HCT116 (cell line): ENCODE measurements at regions not wholly inside any gene's neighbourhood (a gene's known extent, or its start where the extent isn't known, plus 50 kb on each side); places are given as distances from the start of the nearest gene placed in this dataset.

Source experiments
- ATAC-seq: fragments of 200-7000 bp; cut with Tn5 transposase; 2 replicates; pipeline ENCODE4 v1.9.1; 2020; ENCODE audit warnings: mild to moderate bottlenecking, moderate library complexity
- BruUV-seq: library from RNA; stranded (reverse); fragments of 400-500 nt; replicated peaks from 2 replicates; lab custom pipeline; 2021; lab: Mats Ljungman, UMichigan
- CTCF ChIA-PET: fragments of 300-600 bp; sonication (Branson Sonifier 250); formaldehyde crosslinking; loops from one replicate; lab custom pipeline; 2021; ENCODE audit warnings: antibody characterized with exemption; lab: Charles Lee
- POLR2A ChIA-PET: fragments of 300-600, 350-600 bp; sonication (Branson Sonifier 250); formaldehyde crosslinking; loops from one replicate; lab custom pipeline; 2021; ENCODE audit warnings: antibody characterized with exemption; lab: Charles Lee
- RAD21 ChIA-PET, 2 experiments: fragments of 300-600 bp; sonication (Branson Sonifier 250); formaldehyde crosslinking; loops; one replicate each; lab custom pipeline; 2023; ENCODE audit warnings: low total read pairs in 2 of 2; ENCODE audit not compliant: uncharacterized antibody in 2 of 2, unreplicated experiment in 2 of 2, low non-redundant PET in 1 of 2; lab: Charles Lee
- DNase-seq: peaks from one replicate; pipeline ENCODE4 v3.0.0-alpha.2; 2010; ENCODE audit warnings: low read depth, low spot score
- H2AFZ ChIP-seq: fragments of 200-600 bp; shearing (Covaris generic), sonication (generic); 2 replicates; pipeline ENCODE4 v1.6.1; 2017; ENCODE audit warnings: low read depth, mixed run types, mixed read lengths, antibody characterized with exemption, low read length; ENCODE audit not compliant: poor library complexity, severe bottlenecking
- H3K27ac ChIP-seq: 2 replicates; pipeline ENCODE4 v1.5.1; 2012; ENCODE audit warnings: low read depth, low read length
- H3K27me3 ChIP-seq: fragments of 200-600 bp; sonication (generic); 2 replicates; pipeline ENCODE4 v1.6.1; 2016; ENCODE audit warnings: mixed run types, low read length, mixed read lengths; ENCODE audit not compliant: insufficient read depth
- H3K36me3 ChIP-seq, 2 experiments: fragments of 200-500 bp in 1 of 2; fragments of 200-600 bp in 1 of 2; sonication (Bioruptor generic) in 1 of 2; sonication (generic) in 1 of 2; 2 replicates each; pipeline versions ENCODE4 v1.5.1 to v1.6.1; 2014 to 2016; ENCODE audit warnings: low read length in 2 of 2, inconsistent platforms in 1 of 2, mixed read lengths in 1 of 2, mixed run types in 1 of 2; ENCODE audit not compliant: insufficient read depth in 2 of 2, control insufficient read depth in 1 of 2
- H3K4me1 ChIP-seq, 2 experiments: fragments of 200-600 bp in 1 of 2; sonication (generic) in 1 of 2; 2 replicates each; pipeline versions ENCODE4 v1.5.1 to v1.6.1; 2012 to 2017; ENCODE audit warnings: low read length in 2 of 2, inconsistent platforms in 1 of 2, mild to moderate bottlenecking in 1 of 2, mixed read lengths in 1 of 2, mixed run types in 1 of 2, moderate library complexity in 1 of 2; ENCODE audit not compliant: insufficient read depth in 2 of 2, control insufficient read depth in 1 of 2
- H3K4me2 ChIP-seq: fragments of 200-600 bp; sonication (generic); 2 replicates; pipeline ENCODE4 v1.6.1; 2017; ENCODE audit warnings: mixed run types, low read length, mixed read lengths
- H3K4me3 ChIP-seq, 2 experiments: fragments of 200-600 bp in 1 of 2; sonication (generic) in 1 of 2; replicated peaks in 1 of 2; 2 replicates each; pipeline ENCODE4 v1.5.1; 2011 to 2016; ENCODE audit warnings: low read length in 2 of 2, control low read depth in 1 of 2, low read depth in 1 of 2, mild to moderate bottlenecking in 1 of 2, mixed read lengths in 1 of 2, mixed run types in 1 of 2
- H3K79me2 ChIP-seq: fragments of 200-600 bp; sonication (generic); 2 replicates; pipeline ENCODE4 v1.6.1; 2017; ENCODE audit warnings: mild to moderate bottlenecking, mixed run types, low read length, moderate library complexity, mixed read lengths; ENCODE audit not compliant: insufficient read depth
- H3K9ac ChIP-seq: fragments of 200-600 bp; sonication (generic); 2 replicates; pipeline ENCODE4 v1.6.1; 2016; ENCODE audit warnings: low read length, mixed read lengths
- H3K9me2 ChIP-seq: fragments of 200-600 bp; sonication (generic), shearing (Covaris generic); 2 replicates; pipeline ENCODE4 v1.6.1; 2017; ENCODE audit warnings: mixed run types, mild to moderate bottlenecking, moderate library complexity; ENCODE audit not compliant: insufficient read depth
- H3K9me3 ChIP-seq, 2 experiments: fragments of 200-500 bp in 1 of 2; fragments of 200-600 bp in 1 of 2; sonication (Bioruptor generic) in 1 of 2; sonication (generic) in 1 of 2; 2 replicates each; pipeline ENCODE4 v1.6.1; 2014 to 2017; ENCODE audit warnings: low read length in 2 of 2, mixed read lengths in 2 of 2, inconsistent platforms in 1 of 2, low read depth in 1 of 2, mild to moderate bottlenecking in 1 of 2, mixed run types in 1 of 2, moderate library complexity in 1 of 2; ENCODE audit not compliant: control insufficient read depth in 1 of 2, insufficient read depth in 1 of 2
- H4K20me1 ChIP-seq: fragments of 200-600 bp; sonication (generic), shearing (Covaris generic); 2 replicates; pipeline ENCODE4 v1.6.1; 2017; ENCODE audit warnings: mixed run types, mild to moderate bottlenecking, moderate library complexity; ENCODE audit not compliant: insufficient read depth
- CTCF ChIP-seq, 3 experiments: fragments of 200-600 bp in 1 of 3; sonication (generic) in 1 of 3; IDR thresholded peaks in 2 of 3; conservative IDR thresholded peaks in 1 of 3; 2 replicates each; pipeline ENCODE4 v1.5.1; 2012 to 2017; ENCODE audit warnings: low read depth in 2 of 3, low read length in 2 of 3, antibody characterized with exemption in 1 of 3, borderline replicate concordance in 1 of 3, control low read depth in 1 of 3, mild to moderate bottlenecking in 1 of 3, mixed read lengths in 1 of 3, mixed run types in 1 of 3, moderate library complexity in 1 of 3; ENCODE audit not compliant: insufficient read depth in 1 of 3
- ELF1 ChIP-seq: IDR thresholded peaks from 2 replicates; pipeline ENCODE4 v1.6.1; 2012; ENCODE audit warnings: low read depth, borderline replicate concordance
- EZH2 ChIP-seq: fragments of 200-600 bp; sonication (generic); IDR thresholded peaks from 2 replicates; pipeline ENCODE4 v1.6.1; 2017; ENCODE audit warnings: antibody characterized with exemption, mixed run types
- FOSL1 ChIP-seq: IDR thresholded peaks from 2 replicates; pipeline ENCODE4 v1.6.1; 2012; ENCODE audit warnings: low read depth
- JUND ChIP-seq: IDR thresholded peaks from 2 replicates; pipeline ENCODE4 v1.6.1; 2012
- POLR2A ChIP-seq: IDR thresholded peaks from 2 replicates; pipeline ENCODE4 v1.7.0; 2011; ENCODE audit warnings: borderline replicate concordance; ENCODE audit not compliant: insufficient read depth, insufficient read length; ENCODE audit errors: extremely low read depth
- POLR2AphosphoS5 ChIP-seq: IDR thresholded peaks from 2 replicates; pipeline ENCODE4 v1.6.1; 2011; ENCODE audit warnings: mild to moderate bottlenecking, low read depth, low read length, moderate library complexity
- RAD21 ChIP-seq: IDR thresholded peaks from 2 replicates; pipeline ENCODE4 v1.6.1; 2012; ENCODE audit warnings: low read depth, mild to moderate bottlenecking
- REST ChIP-seq: IDR thresholded peaks from 2 replicates; pipeline ENCODE4 v1.6.1; 2012; ENCODE audit warnings: low read depth
- SIN3A ChIP-seq: IDR thresholded peaks from 2 replicates; pipeline ENCODE4 v1.6.1; 2012; ENCODE audit warnings: low read depth
- SRF ChIP-seq: IDR thresholded peaks from 2 replicates; pipeline ENCODE4 v1.6.1; 2012; ENCODE audit warnings: low read depth
- TCF7L2 ChIP-seq: IDR thresholded peaks from 2 replicates; pipeline ENCODE4 v1.7.0; 2011; ENCODE audit warnings: borderline replicate concordance, inconsistent platforms; ENCODE audit not compliant: insufficient read depth, insufficient read length; ENCODE audit errors: extremely low read depth
- YY1 ChIP-seq: IDR thresholded peaks from 2 replicates; pipeline ENCODE4 v1.6.1; 2011; ENCODE audit warnings: low read length, low read depth, moderate library complexity, mild to moderate bottlenecking; ENCODE audit not compliant: insufficient replicate concordance; ENCODE audit errors: extremely low read depth
- ZBTB33 ChIP-seq: IDR thresholded peaks from 2 replicates; pipeline ENCODE4 v1.6.1; 2011; ENCODE audit warnings: mild to moderate bottlenecking, low read length, moderate library complexity; ENCODE audit not compliant: insufficient replicate concordance; ENCODE audit errors: extremely low read depth
- ZFX ChIP-seq: fragments of 450-650 bp; IDR thresholded peaks from 2 replicates; pipeline ENCODE4 v1.6.1; 2017
- ZNF274 ChIP-seq: fragments of 200-500 bp; sonication (Bioruptor generic); IDR thresholded peaks from 2 replicates; pipeline ENCODE4 v1.6.1; 2014; ENCODE audit warnings: mild to moderate bottlenecking, low read depth, low read length, inconsistent platforms
- intact Hi-C: fragments of 100-400 bp; cut with micrococcal nuclease; formaldehyde crosslinking; loops from 2 replicates; pipeline ENCODE4 v1.10.0; 2022
- TF ChIP-seq, protein P1 (sequence below): IDR thresholded peaks from 2 replicates; pipeline ENCODE4 v1.6.1; 2012

DNA sequence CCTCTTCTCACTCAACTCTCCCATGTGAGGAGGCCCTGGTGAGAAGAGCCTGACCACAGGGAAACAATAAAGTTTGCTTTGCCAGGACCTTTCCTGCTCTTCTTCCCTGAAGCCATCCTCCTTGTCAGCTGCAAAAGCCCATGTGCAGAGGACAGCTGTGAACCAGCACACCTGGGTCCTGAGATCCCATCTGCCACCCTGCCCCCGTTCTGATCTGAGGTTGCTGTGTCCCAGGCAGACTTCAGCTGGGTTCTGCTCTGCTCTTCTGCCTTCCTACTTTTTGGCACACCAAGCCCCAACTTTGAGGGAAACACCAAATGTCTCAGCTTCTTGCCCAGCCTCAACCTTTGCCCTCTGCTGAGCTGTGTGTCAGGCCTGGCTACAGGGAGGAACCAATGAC lies 595.1 kb upstream of the ARPP21 start:
- ATAC-seq, result no peak
- H3K27me3 ChIP-seq, result no peaks in the 10 kb centered on the region
- peaks cover 0 to 7% of the 10 kb centered on the region in 2 experiments; a peak in 2 of 4 replicates for H3K9me3 ChIP-seq
- no peak overlapping the region for H2AFZ ChIP-seq
- no peaks in the 10 kb centered on the region for H3K9me2 ChIP-seq
- no peaks in the 10 kb centered on the region for H3K4me1 ChIP-seq
- DNase-seq, result no peak
- BruUV-seq, result no TSS peak
- H3K27ac ChIP-seq, result no peak overlapping the region
- no peak overlapping the region for H3K4me2 ChIP-seq
- no peak overlapping the region for H3K9ac ChIP-seq
- RAD21 ChIA-PET, result no interaction called here
- H3K36me3 ChIP-seq, result no peaks in the 10 kb centered on the region
- H3K4me3 ChIP-seq, result no peak overlapping the region
- CTCF ChIA-PET, result no interaction called here
- H4K20me1 ChIP-seq, result no peaks in the 10 kb centered on the region
- no peaks in the 10 kb centered on the region for H3K79me2 ChIP-seq
- POLR2A ChIA-PET, result no interaction called here
- intact Hi-C loops, result no loop called here
- TF ChIP-seq RAD21, result no peak
- no peak for TF ChIP-seq YY1
- no peak for TF ChIP-seq TCF7L2
- TF ChIP-seq POLR2A, result no peak
- no peak for TF ChIP-seq POLR2AphosphoS5
- no peak for TF ChIP-seq SRF
- TF ChIP-seq ZFX, result no peak
- no peak for TF ChIP-seq CTCF (IDR thresholded peaks at IDR 0.05 in 2 of 3, conservative IDR thresholded peaks at IDR 0.05 in 1 of 3; ENCODE audit: borderline replicate concordance in 1 of 3, insufficient read depth in 1 of 3, low read depth in 2 of 3, low read length in 2 of 3)
- TF ChIP-seq ZNF274, result no peak
- no peak for TF ChIP-seq REST
- TF ChIP-seq, protein P1, sequence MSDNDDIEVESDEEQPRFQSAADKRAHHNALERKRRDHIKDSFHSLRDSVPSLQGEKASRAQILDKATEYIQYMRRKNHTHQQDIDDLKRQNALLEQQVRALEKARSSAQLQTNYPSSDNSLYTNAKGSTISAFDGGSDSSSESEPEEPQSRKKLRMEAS, result no peak
- TF ChIP-seq JUND, result no peak
- TF ChIP-seq FOSL1, result no peak
- no peak for TF ChIP-seq SIN3A
- TF ChIP-seq ELF1, result no peak
- no peak for TF ChIP-seq EZH2
- TF ChIP-seq ZBTB33, result no peak
